HG03060 (cell line): ENCODE measurements at regions not wholly inside any gene's neighbourhood (a gene's known extent, or its start where the extent isn't known, plus 50 kb on each side); places are given as distances from the start of the nearest gene placed in this dataset.

ENCODE experiments used
- ATAC-seq: cut with Tn5 transposase; IDR thresholded peaks from one replicate; pipeline ENCODE4 v1.9.1; 2021; ENCODE audit warnings: low read depth, moderate number of reproducible peaks; ENCODE audit not compliant: unreplicated experiment

DNA sequence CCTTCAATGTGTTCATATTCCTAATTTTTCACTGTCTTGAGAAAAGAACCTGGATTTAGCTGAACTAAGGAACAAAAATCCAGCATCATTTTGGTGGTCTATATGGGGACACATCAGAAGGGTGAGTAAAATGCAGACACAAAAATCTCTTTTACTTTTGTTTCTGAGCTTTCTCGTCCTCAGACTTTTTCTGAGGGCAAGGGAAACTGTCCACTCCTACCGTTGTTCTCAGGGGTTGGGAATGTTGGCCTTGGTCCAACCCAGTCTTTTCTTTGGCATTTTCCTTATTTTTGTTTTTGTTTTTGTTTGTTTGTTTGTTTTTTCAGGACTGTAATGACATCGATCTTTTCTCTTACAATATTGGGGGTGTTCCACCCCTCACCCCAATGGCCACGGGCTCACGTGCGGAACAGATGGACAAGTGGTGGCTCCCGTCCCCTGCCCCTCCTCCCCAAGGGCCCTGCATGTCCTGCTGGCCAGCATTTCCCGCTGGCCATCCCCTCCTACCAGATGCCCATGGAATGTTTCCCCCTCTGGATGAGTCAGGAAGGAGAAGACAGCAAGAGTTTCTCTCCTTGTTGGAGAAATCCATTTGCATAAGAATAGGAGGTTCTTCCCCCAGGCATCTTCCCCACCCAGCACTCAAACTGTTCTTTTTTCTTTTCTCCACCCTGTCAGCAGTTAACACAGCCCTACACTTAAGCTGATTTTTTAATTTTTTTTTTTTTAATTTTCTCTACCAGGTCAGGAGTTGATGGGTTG, 305.4 kb upstream of the NDST4 start:
- ATAC-seq, result no peak

GRCh38 chr4:115396034-115396433, 282.6 kb upstream of the NDST4 start:
- no peak for ATAC-seq

- ATAC-seq, result no peak
Measured at GRCh38 chr4:115376866-115377265, 263.4 kb upstream of the NDST4 start.

DNA sequence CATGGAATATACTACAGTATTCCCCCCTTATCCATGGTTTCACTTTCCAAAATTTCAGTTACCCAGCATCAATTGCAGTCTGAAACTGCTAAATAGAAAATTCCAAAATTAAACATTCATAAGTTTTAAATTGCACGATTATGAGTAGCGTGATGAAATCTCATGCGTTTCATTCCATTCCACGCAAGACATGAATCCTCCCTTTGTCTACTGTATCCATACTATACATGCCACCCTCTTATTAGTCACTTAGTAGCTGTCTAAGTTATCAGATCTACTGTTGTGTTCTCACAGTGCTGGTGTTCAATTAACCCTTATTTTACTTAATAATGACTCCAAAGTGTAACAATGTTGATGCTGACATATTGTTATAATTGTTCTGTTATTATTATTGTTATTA, 261.2 kb upstream of the NDST4 start:
- no peak for ATAC-seq

DNA sequence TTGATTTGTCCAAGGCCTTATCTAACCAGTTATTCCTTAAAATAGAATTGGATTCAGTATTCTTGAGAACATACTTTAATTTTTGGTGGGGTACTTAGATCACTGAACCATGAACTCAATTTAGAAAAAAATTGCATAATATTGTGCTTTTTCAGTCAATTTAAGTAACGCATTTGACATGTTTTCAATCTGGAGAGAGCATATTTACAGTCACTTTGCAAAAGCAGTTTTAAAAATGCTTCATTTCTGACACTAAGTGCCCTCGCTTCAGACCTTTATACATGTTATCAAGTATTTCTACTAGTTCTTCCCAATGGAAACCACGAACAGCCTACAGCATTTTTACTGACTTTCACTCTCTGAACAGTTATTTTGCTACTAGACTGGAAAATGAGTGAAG, 257.1 kb upstream of the NDST4 start:
- no peak for ATAC-seq

DNA sequence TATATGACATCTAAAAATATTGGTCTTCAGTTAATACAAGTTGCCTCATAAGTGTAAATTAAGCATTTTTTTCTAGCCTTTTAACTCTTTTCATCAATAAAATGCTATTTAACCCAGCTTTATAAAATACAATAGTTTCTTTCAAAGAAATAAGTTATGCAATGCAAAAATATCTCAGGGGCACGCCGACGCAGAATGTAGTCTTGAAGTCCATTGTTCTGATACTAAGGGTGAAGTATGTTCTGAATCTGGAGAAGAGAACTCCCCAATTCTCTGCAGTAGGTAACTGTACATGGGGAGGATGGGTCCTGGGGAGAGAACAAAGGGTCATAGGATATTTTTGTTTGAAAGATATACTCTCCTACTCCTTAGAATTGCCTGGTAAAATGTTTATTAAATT, 256.6 kb upstream of the NDST4 start:
- ATAC-seq, result no peak

GRCh38 chr4:115366390-115366789, 253.0 kb upstream of the NDST4 start:
- ATAC-seq, result no peak

GRCh38 chr4:115365185-115365584, 251.8 kb upstream of the NDST4 start:
- no peak for ATAC-seq

GRCh38 chr4:115361781-115362180, 248.4 kb upstream of the NDST4 start:
- ATAC-seq, result no peak

GRCh38 chr4:115360431-115360830, 247.0 kb upstream of the NDST4 start:
- ATAC-seq, result no peak

DNA sequence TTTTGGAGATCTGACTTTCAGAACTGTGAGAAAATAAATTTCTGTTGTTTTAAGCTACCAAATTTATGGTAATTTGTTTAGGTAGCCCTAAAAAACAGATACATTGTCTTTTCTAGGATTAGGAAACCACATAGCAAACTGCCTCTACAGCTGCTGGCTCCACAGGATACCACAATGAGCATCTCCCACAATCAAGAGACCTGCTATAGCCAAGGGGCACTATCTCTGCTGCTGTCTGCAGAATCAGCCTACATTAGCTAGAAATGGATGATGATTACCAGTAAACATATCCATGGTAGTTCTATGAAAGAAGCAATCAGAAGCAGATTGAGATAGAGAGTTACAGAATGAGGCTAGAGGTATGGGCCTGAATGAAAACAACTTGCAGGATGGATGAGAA, 244.4 kb upstream of the NDST4 start:
- no peak for ATAC-seq

- no peak for ATAC-seq
Measured at GRCh38 chr4:115356176-115356575, 242.8 kb upstream of the NDST4 start.

GRCh38 chr4:115355329-115355728, 241.9 kb upstream of the NDST4 start:
- ATAC-seq, result no peak

DNA sequence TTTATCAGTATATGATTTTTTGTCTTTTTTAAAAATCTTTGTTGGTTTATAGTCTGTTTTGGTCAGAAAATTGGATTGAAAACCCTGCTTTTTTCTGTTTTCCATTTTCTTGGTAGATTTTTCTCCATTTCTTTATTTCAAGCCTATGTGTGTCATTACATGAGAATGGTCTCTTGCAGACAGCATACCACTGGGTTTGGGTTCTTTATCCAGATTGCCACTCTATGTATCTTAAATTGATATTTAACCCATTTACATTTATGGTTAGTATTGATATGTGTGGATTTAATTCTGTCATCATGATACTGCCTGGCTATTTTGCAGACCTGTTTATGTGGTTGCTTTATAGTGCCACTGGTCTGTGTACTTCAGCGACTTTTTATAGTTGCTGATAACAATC, 239.9 kb upstream of the NDST4 start:
- no peak for ATAC-seq

DNA sequence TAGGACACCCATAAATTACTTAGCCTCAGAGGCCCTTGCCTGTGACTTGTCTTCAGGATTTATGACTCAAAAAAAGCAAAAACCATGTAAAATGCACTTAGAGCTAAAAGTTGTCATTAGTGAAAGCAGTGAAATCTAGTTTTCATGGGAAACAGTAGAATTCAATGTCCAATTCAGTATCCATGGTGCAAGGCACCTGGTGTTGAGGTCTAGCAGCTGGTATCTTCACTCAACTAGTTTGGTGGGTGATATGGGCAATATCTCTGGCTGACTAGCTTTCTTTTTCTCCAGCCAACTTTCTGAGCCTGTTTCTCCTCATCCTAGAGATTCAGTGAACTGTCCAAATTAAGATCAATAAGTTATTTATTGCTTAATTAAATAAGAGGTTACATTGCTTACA, 229.8 kb upstream of the NDST4 start:
- ATAC-seq, result no peak

GRCh38 chr4:115334736-115335411, 221.5 kb upstream of the NDST4 start:
- ATAC-seq, result peak; percentile 74

DNA sequence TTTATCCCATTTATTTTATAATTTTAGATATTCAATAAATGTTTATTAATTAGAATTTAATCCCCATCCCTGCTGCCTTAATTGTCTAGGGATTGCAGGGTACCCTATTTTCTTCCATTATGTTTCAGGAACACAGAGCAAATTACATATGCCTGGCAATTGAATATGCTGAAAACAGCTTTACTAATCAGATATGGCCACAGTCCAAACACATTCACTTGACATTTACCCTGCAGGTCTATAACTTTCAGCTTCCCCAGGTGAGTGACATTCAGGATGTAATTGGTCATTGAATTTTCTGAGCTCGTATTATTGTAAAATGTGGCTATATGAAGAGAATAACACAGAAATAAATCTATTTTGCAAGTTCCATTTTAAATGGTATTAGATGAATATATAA, 218.7 kb upstream of the NDST4 start:
- no peak for ATAC-seq

DNA sequence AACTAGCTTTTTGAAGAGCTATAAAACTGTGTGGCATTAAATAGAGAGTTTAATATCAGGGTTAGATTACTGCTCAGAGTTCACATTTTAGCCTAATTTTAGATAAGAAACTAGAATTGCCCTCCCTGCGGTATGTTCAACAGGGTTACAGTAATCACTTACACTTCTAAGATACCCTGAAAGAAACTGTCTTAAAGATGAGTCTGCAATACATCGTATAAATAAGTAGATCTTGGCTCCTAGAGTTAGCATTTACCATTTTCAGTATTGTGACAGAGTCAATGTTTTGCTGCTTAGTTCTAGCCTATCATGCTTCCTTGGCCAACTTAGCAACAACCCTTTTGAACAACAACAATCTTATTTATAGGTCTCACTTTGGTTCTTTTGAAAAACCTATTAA, 217.8 kb upstream of the NDST4 start:
- ATAC-seq, result no peak

- ATAC-seq, result no peak
Measured at GRCh38 chr4:115325836-115326235, 212.4 kb upstream of the NDST4 start.

DNA sequence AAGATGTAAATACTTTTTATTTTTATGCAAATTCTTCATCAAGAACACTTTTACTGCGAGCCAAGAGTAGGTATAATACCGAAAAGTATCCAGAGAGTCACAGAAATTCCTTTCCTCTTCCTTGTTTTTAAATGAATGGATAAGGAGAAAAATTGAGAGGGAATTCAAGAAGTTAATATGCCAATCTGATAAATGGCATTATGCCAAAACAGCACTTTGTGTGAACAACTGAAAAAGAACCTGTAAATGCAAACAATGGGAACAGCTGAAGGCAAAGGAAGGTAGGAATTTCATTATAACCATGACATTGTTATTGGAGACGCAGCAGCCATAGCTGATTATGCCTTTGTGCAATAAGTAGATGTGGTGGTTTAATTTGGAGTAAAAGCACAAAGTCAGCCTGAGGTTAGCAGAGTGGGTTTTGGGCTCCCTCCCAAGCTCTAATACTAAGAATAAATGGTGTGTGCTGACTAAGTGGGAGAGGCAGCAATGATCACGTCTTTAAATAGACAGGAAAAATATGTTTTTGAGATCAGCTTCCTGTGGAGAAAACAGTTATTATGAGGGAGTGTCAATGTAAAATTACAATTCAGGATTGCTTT, 209.8 kb upstream of the NDST4 start:
- no peak for ATAC-seq

GRCh38 chr4:115315182-115315581, 201.8 kb upstream of the NDST4 start:
- ATAC-seq, result no peak

GRCh38 chr4:115310641-115311040, 197.2 kb upstream of the NDST4 start:
- ATAC-seq, result no peak
